ENCODE measurements at regions not wholly inside any gene's neighbourhood (a gene's known extent, or its start where the extent isn't known, plus 50 kb on each side); places are given as distances from the start of the nearest gene placed in this dataset.
A peak's percentile ranks its signal among the peaks of the same experiment; 100 is the strongest.

- peak; percentile 72 for DNase-seq (ENCODE audit: low spot score)
Measured at GRCh38 chr10:46228563-46229071, 58.2 kb upstream of the ANTXRL start.

- DNase-seq (ENCODE audit: low spot score), result peak; percentile 26
Measured at GRCh38 chr10:46229144-46229563, 57.6 kb upstream of the ANTXRL start.

- no peak for DNase-seq (ENCODE audit: low spot score)
Measured at GRCh38 chr10:46230615-46231014, 56.2 kb upstream of the ANTXRL start.

GRCh38 chr10:46231087-46231486, 55.7 kb upstream of the ANTXRL start:
- DNase-seq (ENCODE audit: low spot score), result no peak

- no peak for DNase-seq (ENCODE audit: low spot score)
Measured at GRCh38 chr10:46232084-46232483, 54.7 kb upstream of the ANTXRL start.

- DNase-seq (ENCODE audit: low spot score), result no peak
Measured at GRCh38 chr10:46232666-46233065, 54.1 kb upstream of the ANTXRL start.

- DNase-seq (ENCODE audit: low spot score), result no peak
Measured at GRCh38 chr10:46233181-46233580, 53.6 kb upstream of the ANTXRL start.

- DNase-seq (ENCODE audit: low spot score), result no peak
Measured at GRCh38 chr10:46234026-46234425, 52.8 kb upstream of the ANTXRL start.

GRCh38 chr10:46234431-46235060, 52.3 kb upstream of the ANTXRL start:
- peak; percentile 2 for DNase-seq (ENCODE audit: low spot score)

GRCh38 chr10:46235705-46236545, 50.9 kb upstream of the ANTXRL start:
- peak; percentile 5 for DNase-seq (ENCODE audit: low spot score)

GRCh38 chr10:46236546-46236887, 50.3 kb upstream of the ANTXRL start:
- DNase-seq (ENCODE audit: low spot score), result peak; percentile 7

- no peak for DNase-seq (ENCODE audit: low spot score)
Measured at GRCh38 chr10:46236941-46237681, 49.7 kb upstream of the ANTXRL start.
